Type B pancreatic cell (in vitro differentiated cells): ENCODE measurements at regions not wholly inside any gene's neighbourhood (a gene's known extent, or its start where the extent isn't known, plus 50 kb on each side); places are given as distances from the start of the nearest gene placed in this dataset.

Source experiments
- DNase-seq: peaks from one replicate; pipeline ENCODE4 v3.0.0; 2021; ENCODE audit warnings: mixed read lengths; ENCODE audit not compliant: unreplicated experiment; ENCODE audit errors: extremely low spot score
- H3K27ac Mint-ChIP-seq: 2 replicates; pipeline ENCODE4 v1.8.0; 2021; ENCODE audit warnings: mild to moderate bottlenecking, mixed read lengths
- H3K27me3 Mint-ChIP-seq: 2 replicates; pipeline ENCODE4 v1.8.0; 2021; ENCODE audit warnings: mixed read lengths
- H3K36me3 Mint-ChIP-seq: 2 replicates; pipeline ENCODE4 v1.8.0; 2021; ENCODE audit warnings: mixed read lengths
- H3K4me1 Mint-ChIP-seq: one replicate; pipeline ENCODE4 v1.8.0; 2021; ENCODE audit warnings: mixed read lengths; ENCODE audit not compliant: unreplicated experiment
- H3K4me3 Mint-ChIP-seq: 2 replicates; pipeline ENCODE4 v1.8.0; 2021; ENCODE audit warnings: mild to moderate bottlenecking, mixed read lengths
- H3K9me3 Mint-ChIP-seq: 2 replicates; pipeline ENCODE4 v1.8.0; 2021; ENCODE audit warnings: mixed read lengths
- CTCF ChIP-seq: fragments of 200-600 bp; sonication (generic); conservative IDR thresholded peaks from 2 replicates; pipeline ENCODE4 v1.5.0; 2021; ENCODE audit warnings: antibody characterized with exemption, mild to moderate bottlenecking

- Mint-ChIP-seq H3K4me3 (no peak overlapping the region), H3K9me3 (peaks cover 11% of the 10 kb centered on the region), H3K27ac (no peak overlapping the region), H3K27me3 (no peaks in the 10 kb centered on the region), H3K4me1 (no peaks in the 10 kb centered on the region), H3K36me3 (peaks cover 7% of the 10 kb centered on the region)
- no peak for TF ChIP-seq CTCF
- no peak for DNase-seq
These were observed 97.1 kb upstream of the TNP1 start for GRCh38 chr2:216956820-216957493.

- H3K36me3 Mint-ChIP-seq: peaks cover 7% of the 10 kb centered on the region
- H3K27me3 Mint-ChIP-seq: no peaks in the 10 kb centered on the region
- no peak overlapping the region for H3K27ac Mint-ChIP-seq
- H3K4me1 Mint-ChIP-seq: peaks cover 11% of the 10 kb centered on the region
- no peak for TF ChIP-seq CTCF
- no peak overlapping the region for H3K4me3 Mint-ChIP-seq
- H3K9me3 Mint-ChIP-seq: peaks cover 11% of the 10 kb centered on the region
- no peak for DNase-seq
These were observed 91.3 kb upstream of the TNP1 start for GRCh38 chr2:216951171-216951570.

GRCh38 chr2:216950547-216950946 is 90.7 kb upstream of the TNP1 start:
- peaks cover 11% of the 10 kb centered on the region for H3K9me3 Mint-ChIP-seq
- H3K4me1 Mint-ChIP-seq: peaks cover 11% of the 10 kb centered on the region
- H3K27ac Mint-ChIP-seq: no peak overlapping the region
- no peak for DNase-seq
- no peak overlapping the region for H3K4me3 Mint-ChIP-seq
- peaks cover 7% of the 10 kb centered on the region for H3K36me3 Mint-ChIP-seq
- no peaks in the 10 kb centered on the region for H3K27me3 Mint-ChIP-seq
- TF ChIP-seq CTCF: no peak

- Mint-ChIP-seq H3K4me1 (peaks cover 11% of the 10 kb centered on the region), H3K9me3 (peaks cover 11% of the 10 kb centered on the region), H3K4me3 (no peak overlapping the region), H3K27me3 (no peaks in the 10 kb centered on the region), H3K27ac (no peak overlapping the region), H3K36me3 (peaks cover 7% of the 10 kb centered on the region)
- no peak for TF ChIP-seq CTCF
- no peak for DNase-seq
These were observed 90.0 kb upstream of the TNP1 start for GRCh38 chr2:216949700-216950413.

- H3K27me3 Mint-ChIP-seq: no peaks in the 10 kb centered on the region
- no peak overlapping the region for H3K4me3 Mint-ChIP-seq
- no peak for DNase-seq
- peaks cover 11% of the 10 kb centered on the region for H3K4me1 Mint-ChIP-seq
- no peak for TF ChIP-seq CTCF
- H3K36me3 Mint-ChIP-seq: no peaks in the 10 kb centered on the region
- peaks cover 7% of the 10 kb centered on the region for H3K9me3 Mint-ChIP-seq
- no peak overlapping the region for H3K27ac Mint-ChIP-seq
These were observed 87.2 kb upstream of the TNP1 start for GRCh38 chr2:216947055-216947454.
